Activated CD4-positive, alpha-beta T cell treated with anti-CD3 and anti-CD28 coated beads, Interleukin-2, amount 10 ng/mL, durations not matched to agents 7 days and 5 days (primary cell): ENCODE measurements at regions not wholly inside any gene's neighbourhood (a gene's known extent, or its start where the extent isn't known, plus 50 kb on each side); places are given as distances from the start of the nearest gene placed in this dataset.

Experiments used
- CTCF ChIA-PET: fragments of 350-600 bp; sonication (Branson Sonifier 250); formaldehyde crosslinking; loops from one replicate; lab custom pipeline; 2021; ENCODE audit warnings: antibody characterized with exemption; lab: Charles Lee
- POLR2A ChIA-PET: fragments of 350-600 bp; sonication (Branson Sonifier 250); formaldehyde crosslinking; loops from one replicate; lab custom pipeline; 2021; ENCODE audit warnings: antibody characterized with exemption; lab: Charles Lee
- DNase-seq: peaks from one replicate; pipeline ENCODE4 v3.0.0-alpha.2; 2020
- H3K27ac Mint-ChIP-seq: one replicate; pipeline ENCODE4 v1.8.0; 2021; ENCODE audit warnings: mild to moderate bottlenecking, moderate library complexity, mixed read lengths
- H3K27me3 Mint-ChIP-seq: one replicate; pipeline ENCODE4 v1.8.0; 2021; ENCODE audit warnings: mixed read lengths
- H3K36me3 Mint-ChIP-seq: one replicate; pipeline ENCODE4 v1.8.0; 2021; ENCODE audit warnings: low read depth, mixed read lengths
- H3K4me1 Mint-ChIP-seq: one replicate; pipeline ENCODE4 v1.8.0; 2021; ENCODE audit warnings: mixed read lengths
- H3K4me3 Mint-ChIP-seq: one replicate; pipeline ENCODE4 v1.8.0; 2021; ENCODE audit warnings: mild to moderate bottlenecking, moderate library complexity, mixed read lengths
- H3K9me3 Mint-ChIP-seq: one replicate; pipeline ENCODE4 v1.8.0; 2021; ENCODE audit warnings: mixed read lengths

DNA sequence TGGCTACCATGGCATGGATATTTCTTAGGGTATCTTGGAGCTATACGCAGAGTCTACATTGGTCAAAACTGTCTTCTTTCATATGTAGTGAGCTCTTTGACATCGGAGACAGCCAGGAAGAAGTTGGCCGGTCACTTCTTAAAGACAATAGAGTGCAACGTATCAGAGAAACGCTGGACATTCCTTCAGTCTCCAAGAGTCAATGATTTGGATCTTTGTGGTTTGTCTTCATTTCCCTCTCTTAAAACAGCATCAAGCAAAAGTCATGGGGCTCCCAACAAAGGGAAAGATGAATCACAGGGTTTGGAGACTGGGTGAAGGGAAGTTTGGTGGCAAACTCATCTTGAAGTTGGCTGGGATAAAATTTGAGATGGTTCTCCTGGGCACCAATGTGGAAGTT is 320.1 kb downstream of the AGTPBP1 start:
- Mint-ChIP-seq H3K27ac (no peak overlapping the region), H3K4me3 (no peak overlapping the region), H3K27me3 (peaks cover 10% of the 10 kb centered on the region), H3K9me3 (no peaks in the 10 kb centered on the region), H3K4me1 (peaks cover 9% of the 10 kb centered on the region), H3K36me3 (no peaks in the 10 kb centered on the region)
- ChIA-PET POLR2A (no interaction called here), CTCF (interaction anchor here (0.6 kb wide), 1 partner anchor 128 kb away, joined by 3 read pairs; no protein-coding TSS in a partner anchor)
- DNase-seq = no peak

DNA sequence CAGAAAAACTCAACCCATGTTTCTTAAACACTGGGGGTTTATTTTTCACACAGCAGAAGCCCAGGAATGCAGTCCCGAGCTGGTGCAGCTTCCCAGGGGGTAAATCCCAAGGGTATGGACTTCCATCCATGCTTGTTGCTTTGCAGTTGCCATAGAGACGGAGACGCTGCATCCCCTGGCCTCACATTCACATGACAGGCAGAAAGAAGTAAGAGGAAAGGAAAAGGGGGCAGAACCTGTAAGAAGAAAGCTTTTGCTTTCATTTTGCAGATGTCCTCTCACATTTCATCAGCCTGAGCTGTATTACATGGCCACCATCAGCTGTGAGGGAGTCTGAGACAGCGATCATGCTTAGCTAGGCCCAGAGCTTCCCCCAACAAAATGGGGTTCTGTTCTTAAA is 321.0 kb downstream of the AGTPBP1 start:
- no peak for DNase-seq
- Mint-ChIP-seq H3K27me3 (peaks cover 6% of the 10 kb centered on the region), H3K9me3 (no peaks in the 10 kb centered on the region), H3K4me1 (peaks cover 9% of the 10 kb centered on the region), H3K4me3 (no peak overlapping the region), H3K27ac (peak overlapping the region; percentile 80), H3K36me3 (no peaks in the 10 kb centered on the region)
- POLR2A ChIA-PET = no interaction called here
- CTCF ChIA-PET = interaction anchor here (0.8 kb wide), 1 partner anchor 10 kb away, joined by 3 read pairs; no protein-coding TSS in a partner anchor

DNA sequence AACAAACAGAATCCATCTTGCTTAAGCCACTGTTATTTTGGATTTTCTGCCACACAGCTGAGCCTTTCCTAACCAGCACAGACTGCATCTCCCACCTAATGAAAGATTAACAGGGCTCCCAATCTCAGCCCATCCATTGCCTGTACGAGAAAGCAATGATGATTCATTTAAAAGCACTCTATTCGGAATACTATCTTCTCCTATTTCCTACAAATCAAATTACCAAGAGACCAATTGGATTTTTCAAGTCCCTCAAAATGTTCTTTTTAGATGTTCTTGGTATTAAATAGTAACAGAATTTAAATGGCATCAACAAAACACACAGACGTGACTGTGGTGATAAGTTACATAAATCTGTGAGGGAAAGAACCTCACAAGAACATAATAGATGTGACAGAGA is 324.1 kb downstream of the AGTPBP1 start:
- Mint-ChIP-seq H3K27me3 (peaks cover 3% of the 10 kb centered on the region), H3K36me3 (no peaks in the 10 kb centered on the region), H3K9me3 (no peaks in the 10 kb centered on the region), H3K27ac (no peak overlapping the region), H3K4me1 (peaks cover 9% of the 10 kb centered on the region), H3K4me3 (no peak overlapping the region)
- POLR2A ChIA-PET = no interaction called here
- no peak for DNase-seq
- CTCF ChIA-PET = no interaction called here

DNA sequence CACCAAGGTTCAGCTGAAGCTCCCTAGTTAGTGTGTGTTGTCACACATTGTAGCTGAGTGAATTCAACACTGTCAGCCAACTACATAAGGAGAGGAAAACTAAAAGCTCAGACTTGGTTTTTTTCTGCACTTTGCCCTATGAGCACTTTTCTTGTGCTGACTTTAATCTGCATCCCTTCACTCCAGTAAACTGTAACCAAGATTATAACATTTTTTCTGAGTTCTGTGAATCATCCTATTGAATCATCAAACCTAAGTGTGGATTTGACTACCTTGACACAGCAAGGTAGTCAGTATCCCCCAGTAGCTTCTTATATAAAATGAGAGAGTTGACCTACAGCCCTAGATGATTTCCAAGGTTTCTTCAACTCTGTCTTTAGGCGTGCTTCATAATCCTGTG is 325.0 kb downstream of the AGTPBP1 start:
- Mint-ChIP-seq H3K27me3 (no peaks in the 10 kb centered on the region), H3K36me3 (no peaks in the 10 kb centered on the region), H3K9me3 (no peaks in the 10 kb centered on the region), H3K27ac (no peak overlapping the region), H3K4me1 (peaks cover 9% of the 10 kb centered on the region), H3K4me3 (no peak overlapping the region)
- DNase-seq = no peak
- POLR2A ChIA-PET = no interaction called here
- CTCF ChIA-PET = no interaction called here

DNA sequence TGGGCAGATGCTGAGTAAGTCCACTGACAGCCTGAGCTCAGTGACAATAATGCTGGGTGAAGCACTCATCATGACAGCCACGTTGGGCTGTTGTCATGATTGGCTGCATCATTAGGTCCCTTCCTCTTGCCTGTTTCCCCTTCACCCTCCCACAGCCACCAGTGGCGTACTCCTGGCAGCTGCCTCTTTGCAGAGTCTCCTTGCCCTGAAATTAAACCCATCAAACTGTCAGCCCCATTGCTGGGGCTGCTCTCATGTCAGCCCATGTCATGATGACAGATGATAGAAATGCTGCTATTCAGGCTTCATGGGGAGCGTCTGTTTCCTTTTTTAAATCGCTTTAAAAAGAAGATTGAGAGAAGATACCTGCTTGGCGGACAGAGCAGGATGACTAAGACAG is 327.4 kb downstream of the AGTPBP1 start:
- no peaks in the 10 kb centered on the region for H3K36me3 Mint-ChIP-seq
- POLR2A ChIA-PET = no interaction called here
- no peaks in the 10 kb centered on the region for H3K9me3 Mint-ChIP-seq
- CTCF ChIA-PET = no interaction called here
- DNase-seq = no peak
- no peaks in the 10 kb centered on the region for H3K27me3 Mint-ChIP-seq
- H3K4me1 Mint-ChIP-seq = no peaks in the 10 kb centered on the region
- no peak overlapping the region for H3K27ac Mint-ChIP-seq
- H3K4me3 Mint-ChIP-seq = no peak overlapping the region

DNA sequence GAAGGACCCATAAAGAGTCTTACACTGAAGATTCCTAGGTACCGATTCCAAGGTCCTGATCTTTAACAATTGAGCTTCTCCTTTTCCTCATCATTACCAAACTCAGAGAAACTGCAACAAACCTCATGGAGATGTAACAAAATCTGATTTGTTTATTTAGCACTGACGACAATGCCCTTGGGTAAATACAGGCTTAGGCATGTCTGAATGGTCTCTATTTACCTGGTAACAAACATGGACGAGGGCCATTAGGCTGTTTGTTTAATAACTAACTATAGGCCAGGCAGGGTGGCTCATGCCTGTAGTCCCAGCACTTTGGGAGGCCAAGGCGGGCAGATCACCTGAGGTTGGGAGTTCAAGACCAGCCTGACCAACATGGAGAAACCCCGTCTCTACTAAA is 333.3 kb downstream of the AGTPBP1 start:
- POLR2A ChIA-PET = no interaction called here
- Mint-ChIP-seq H3K36me3 (no peaks in the 10 kb centered on the region), H3K9me3 (no peaks in the 10 kb centered on the region), H3K4me3 (no peak overlapping the region), H3K27me3 (no peaks in the 10 kb centered on the region), H3K27ac (no peak overlapping the region), H3K4me1 (no peaks in the 10 kb centered on the region)
- CTCF ChIA-PET = no interaction called here
- no peak for DNase-seq

DNA sequence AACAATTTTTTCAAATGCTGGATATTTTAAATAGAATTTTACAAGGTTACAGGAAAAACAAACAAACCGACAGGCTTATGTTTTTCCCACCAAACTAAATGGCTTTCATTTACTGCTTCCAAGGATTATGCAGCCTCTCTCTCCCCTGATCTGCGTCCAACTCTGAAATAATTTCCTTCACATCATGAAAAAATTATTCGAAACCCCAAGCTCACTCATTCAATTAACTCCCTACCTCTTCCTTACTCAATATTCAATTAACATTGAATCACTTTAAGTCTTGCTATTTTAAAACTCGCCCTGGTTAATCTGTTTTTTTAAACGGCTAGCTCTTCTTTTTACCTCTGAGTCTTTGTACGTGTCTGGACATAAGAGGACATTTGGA is 336.2 kb downstream of the AGTPBP1 start:
- CTCF ChIA-PET = no interaction called here

DNA sequence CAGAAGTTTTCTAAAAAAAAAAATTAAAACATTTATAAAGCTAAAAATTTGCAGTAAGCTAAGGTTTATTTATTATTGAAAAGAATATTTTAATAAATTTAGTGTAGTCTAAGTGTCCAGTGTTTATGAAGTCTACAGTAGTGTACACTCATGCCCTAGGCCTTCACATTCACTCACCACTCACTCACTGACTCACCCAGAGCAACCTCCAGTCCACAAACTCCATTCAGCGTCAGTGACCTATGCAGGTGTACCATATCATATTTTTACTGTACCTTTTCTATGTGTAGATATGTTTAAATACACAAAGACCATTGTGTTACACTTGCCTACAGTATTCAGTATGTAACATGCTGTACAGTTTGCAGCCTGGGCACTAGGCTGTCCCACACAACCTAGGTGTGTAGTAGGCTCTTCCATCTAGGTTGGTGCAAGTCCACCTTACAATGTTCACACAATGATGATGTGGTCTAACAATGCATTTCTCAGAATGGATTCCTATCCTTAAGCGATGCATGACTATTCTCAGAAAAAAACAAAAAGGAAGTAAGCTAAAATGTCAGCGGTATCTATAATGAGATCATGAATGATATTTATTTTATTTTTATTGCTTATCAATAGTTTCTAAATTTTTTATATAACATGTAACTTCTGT is 336.7 kb downstream of the AGTPBP1 start:
- Mint-ChIP-seq H3K36me3 (no peaks in the 10 kb centered on the region), H3K27me3 (no peaks in the 10 kb centered on the region), H3K27ac (no peak overlapping the region), H3K4me3 (no peak overlapping the region), H3K9me3 (no peaks in the 10 kb centered on the region), H3K4me1 (no peaks in the 10 kb centered on the region)
- DNase-seq = no peak
- ChIA-PET POLR2A (no interaction called here), CTCF (no interaction called here)

More for the DNA sequence above, 336.2 kb downstream of the AGTPBP1 start:
- no peak overlapping the region for H3K4me3 Mint-ChIP-seq
- no peaks in the 10 kb centered on the region for H3K36me3 Mint-ChIP-seq
- DNase-seq = no peak
- no peaks in the 10 kb centered on the region for H3K27me3 Mint-ChIP-seq
- POLR2A ChIA-PET = no interaction called here
- no peak overlapping the region for H3K27ac Mint-ChIP-seq
- no peaks in the 10 kb centered on the region for H3K9me3 Mint-ChIP-seq
- H3K4me1 Mint-ChIP-seq = no peaks in the 10 kb centered on the region

DNA sequence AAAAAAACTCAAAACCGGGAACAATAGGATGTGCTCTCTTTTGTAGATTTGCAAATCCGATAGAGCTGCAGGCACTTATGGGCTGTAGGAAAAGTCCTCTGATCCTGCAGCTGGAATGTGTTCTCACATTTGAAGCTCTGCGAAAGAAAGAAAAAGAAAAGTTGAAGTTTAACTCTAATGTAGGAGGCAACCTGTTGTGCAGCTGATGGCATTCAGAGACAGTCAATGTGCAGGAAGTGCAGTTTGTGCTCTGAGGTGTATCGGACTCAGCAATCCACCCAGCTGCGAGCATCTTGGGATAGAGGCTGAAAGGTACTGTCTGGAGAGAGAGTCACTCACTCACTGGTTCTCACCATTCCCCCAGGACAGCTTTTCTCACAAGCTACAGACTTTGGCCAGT is 339.2 kb downstream of the AGTPBP1 start:
- POLR2A ChIA-PET = no interaction called here
- no peak for DNase-seq
- H3K4me1 Mint-ChIP-seq = no peaks in the 10 kb centered on the region

DNA sequence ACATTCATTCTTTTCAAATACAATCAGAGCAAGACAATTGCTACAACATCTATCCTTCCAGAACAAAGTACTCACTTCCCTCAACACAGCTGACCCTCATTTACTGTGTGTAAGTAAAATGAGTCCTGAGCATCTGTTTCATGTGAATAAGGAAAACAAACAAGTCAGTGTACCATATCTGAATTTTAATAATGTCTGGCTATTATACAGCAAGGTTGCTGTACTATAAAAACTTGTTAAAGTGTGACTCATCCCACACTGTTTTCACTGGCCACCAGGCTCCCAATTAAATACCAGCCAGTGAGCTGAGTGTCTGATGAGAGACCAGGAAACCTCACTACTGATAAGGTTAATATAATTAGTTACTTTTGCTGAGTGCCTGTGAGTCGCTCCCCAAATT is 339.8 kb downstream of the AGTPBP1 start:
- Mint-ChIP-seq H3K4me3 (no peak overlapping the region), H3K9me3 (no peaks in the 10 kb centered on the region), H3K4me1 (no peaks in the 10 kb centered on the region), H3K27me3 (no peaks in the 10 kb centered on the region), H3K27ac (no peak overlapping the region), H3K36me3 (no peaks in the 10 kb centered on the region)
- ChIA-PET POLR2A (no interaction called here), CTCF (no interaction called here)
- no peak for DNase-seq

More for the DNA sequence above, 339.2 kb downstream of the AGTPBP1 start:
- H3K36me3 Mint-ChIP-seq = no peaks in the 10 kb centered on the region
- CTCF ChIA-PET = no interaction called here
- H3K27ac Mint-ChIP-seq = no peak overlapping the region
- no peak overlapping the region for H3K4me3 Mint-ChIP-seq
- H3K9me3 Mint-ChIP-seq = no peaks in the 10 kb centered on the region
- H3K27me3 Mint-ChIP-seq = no peaks in the 10 kb centered on the region

DNA sequence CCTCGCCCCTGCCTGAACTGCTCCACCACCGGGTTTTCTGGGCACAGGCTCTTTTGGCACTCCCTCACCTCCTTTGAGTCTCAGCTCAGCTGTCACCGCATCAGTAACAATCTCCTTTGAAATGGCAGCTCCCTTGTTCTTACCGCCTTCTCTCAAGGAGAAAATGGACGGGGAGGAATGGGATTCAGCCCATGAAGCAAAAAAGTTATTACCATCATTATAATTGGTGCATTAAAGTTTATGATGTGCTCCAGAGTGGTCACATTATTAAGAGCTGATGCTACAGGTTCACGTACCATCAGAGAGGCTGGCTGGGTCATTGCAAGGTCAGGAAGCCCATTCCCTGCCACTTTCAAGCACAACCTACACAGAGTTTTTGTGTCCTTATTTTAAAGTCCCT is 344.7 kb downstream of the AGTPBP1 start:
- no peaks in the 10 kb centered on the region for H3K4me1 Mint-ChIP-seq
- no peaks in the 10 kb centered on the region for H3K9me3 Mint-ChIP-seq
- ChIA-PET POLR2A (no interaction called here), CTCF (no interaction called here)
- no peaks in the 10 kb centered on the region for H3K36me3 Mint-ChIP-seq
- H3K27ac Mint-ChIP-seq = no peak overlapping the region
- no peak overlapping the region for H3K4me3 Mint-ChIP-seq
- DNase-seq = no peak
- no peaks in the 10 kb centered on the region for H3K27me3 Mint-ChIP-seq

DNA sequence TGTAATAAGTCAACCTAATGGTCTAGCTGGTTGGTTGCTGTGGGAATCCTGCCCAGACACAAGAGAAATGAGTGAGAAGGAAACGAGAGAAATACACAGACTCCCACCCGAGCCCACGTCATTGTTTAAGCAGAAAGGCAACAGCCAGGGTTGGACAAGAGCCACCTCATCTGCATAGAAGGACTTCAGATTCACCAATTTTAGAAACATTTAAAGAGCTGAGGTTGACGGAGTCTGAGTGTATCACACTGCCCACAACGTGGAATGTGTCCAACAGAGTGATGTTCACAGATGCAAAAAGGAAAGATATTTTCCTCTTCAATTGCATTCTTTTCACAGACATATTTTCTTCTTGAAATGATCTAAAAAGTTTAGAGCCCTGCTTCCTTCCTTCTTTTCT is 349.5 kb downstream of the AGTPBP1 start:
- Mint-ChIP-seq H3K36me3 (no peaks in the 10 kb centered on the region), H3K27ac (no peak overlapping the region), H3K4me1 (no peaks in the 10 kb centered on the region), H3K9me3 (no peaks in the 10 kb centered on the region), H3K4me3 (no peak overlapping the region), H3K27me3 (no peaks in the 10 kb centered on the region)
- ChIA-PET CTCF (interaction anchor here (0.7 kb wide), 2 partner anchors 15 to 243 kb away, joined by 3 read pairs; no protein-coding TSS in a partner anchor), POLR2A (no interaction called here)
- no peak for DNase-seq

DNA sequence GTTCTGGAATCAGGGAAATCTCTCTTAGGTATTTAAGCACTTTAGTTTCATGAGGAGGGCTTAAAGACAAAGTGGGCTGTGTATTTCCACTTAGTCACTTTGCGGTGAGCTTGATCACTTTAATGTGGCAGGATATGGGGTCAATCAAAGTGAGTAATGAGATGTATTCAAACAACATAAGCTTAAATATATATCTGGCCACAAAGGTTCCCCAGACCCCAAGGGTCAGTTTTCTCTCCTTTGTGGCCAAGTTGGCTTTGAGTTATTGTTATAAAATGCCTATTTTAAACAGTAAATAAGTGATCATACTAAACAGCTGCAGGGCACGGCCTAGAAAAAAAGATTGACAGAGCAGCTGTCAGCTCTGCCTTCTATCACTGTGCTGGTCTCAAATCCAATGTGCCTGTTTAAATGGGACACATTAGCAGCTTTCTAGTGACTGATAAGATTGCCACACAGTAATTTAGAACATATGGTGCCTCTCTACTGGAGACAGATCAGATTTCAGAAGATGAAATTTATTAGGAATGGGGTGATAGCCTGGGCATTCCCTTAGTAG is 363.9 kb downstream of the AGTPBP1 start:
- Mint-ChIP-seq H3K27ac (no peak overlapping the region), H3K4me3 (no peak overlapping the region), H3K9me3 (no peaks in the 10 kb centered on the region), H3K27me3 (no peaks in the 10 kb centered on the region), H3K4me1 (no peaks in the 10 kb centered on the region), H3K36me3 (no peaks in the 10 kb centered on the region)
- ChIA-PET POLR2A (no interaction called here), CTCF (interaction anchor here (1.8 kb wide), 1 partner anchor 8 kb away, joined by 5 read pairs; no protein-coding TSS in a partner anchor)
- no peak for DNase-seq

DNA sequence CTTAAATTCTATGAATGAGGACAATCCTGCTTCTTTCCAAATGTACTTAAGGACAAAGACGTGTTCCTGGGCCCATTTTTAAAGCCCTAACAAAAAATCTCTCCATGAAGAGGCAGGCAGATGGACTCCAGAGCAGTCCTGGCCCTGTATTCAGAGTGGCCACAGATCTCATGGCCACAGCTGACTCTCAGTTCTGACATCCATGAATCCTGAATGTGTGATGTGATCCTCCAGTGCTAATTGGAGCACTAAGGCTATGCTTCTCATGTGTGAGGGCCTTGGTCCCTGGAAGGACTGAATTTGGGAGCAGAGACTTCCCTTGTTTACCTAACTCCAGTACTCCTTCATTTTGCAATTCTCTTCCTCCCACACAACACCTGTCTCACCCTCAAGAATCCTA is 373.0 kb downstream of the AGTPBP1 start:
- Mint-ChIP-seq H3K36me3 (no peaks in the 10 kb centered on the region), H3K27me3 (no peaks in the 10 kb centered on the region), H3K4me3 (no peak overlapping the region), H3K9me3 (no peaks in the 10 kb centered on the region), H3K4me1 (no peaks in the 10 kb centered on the region), H3K27ac (no peak overlapping the region)
- DNase-seq = no peak
- ChIA-PET POLR2A (no interaction called here), CTCF (no interaction called here)
